GM21619 (cell line): ENCODE measurements at regions not wholly inside any gene's neighbourhood (a gene's known extent, or its start where the extent isn't known, plus 50 kb on each side); places are given as distances from the start of the nearest gene placed in this dataset.

Experiments used
- ATAC-seq: cut with Tn5 transposase; IDR thresholded peaks from one replicate; pipeline ENCODE4 v1.9.1; 2021; ENCODE audit not compliant: unreplicated experiment

- no peak for ATAC-seq
Observed at GRCh38 chr2:7983451-7983850, 698.4 kb upstream of the ID2 start.

GRCh38 chr2:7983912-7984311, 697.9 kb upstream of the ID2 start:
- ATAC-seq = no peak

- peak; percentile 71 for ATAC-seq
Observed at GRCh38 chr2:7984693-7985353, 697.0 kb upstream of the ID2 start.

GRCh38 chr2:7986431-7986830, 695.4 kb upstream of the ID2 start:
- no peak for ATAC-seq

GRCh38 chr2:7987992-7988391, 693.9 kb upstream of the ID2 start:
- ATAC-seq = no peak

- no peak for ATAC-seq
Observed at GRCh38 chr2:7988440-7988839, 693.4 kb upstream of the ID2 start.

GRCh38 chr2:7989823-7990222, 692.0 kb upstream of the ID2 start:
- ATAC-seq = no peak

GRCh38 chr2:7992612-7993602, 688.9 kb upstream of the ID2 start:
- no peak for ATAC-seq

- ATAC-seq = no peak
Observed at GRCh38 chr2:7994397-7994951, 687.4 kb upstream of the ID2 start.

GRCh38 chr2:7997279-7997678, 684.6 kb upstream of the ID2 start:
- no peak for ATAC-seq

GRCh38 chr2:7999683-8000476, 682.0 kb upstream of the ID2 start:
- ATAC-seq = no peak

GRCh38 chr2:8000870-8001269, 681.0 kb upstream of the ID2 start:
- no peak for ATAC-seq

GRCh38 chr2:8002765-8003393, 679.0 kb upstream of the ID2 start:
- no peak for ATAC-seq

- ATAC-seq = no peak
Observed at GRCh38 chr2:8003462-8004075, 678.3 kb upstream of the ID2 start.

GRCh38 chr2:8004250-8004681, 677.6 kb upstream of the ID2 start:
- ATAC-seq = no peak

GRCh38 chr2:8006181-8006580, 675.7 kb upstream of the ID2 start:
- ATAC-seq = no peak

GRCh38 chr2:8006626-8007025, 675.2 kb upstream of the ID2 start:
- ATAC-seq = no peak

- no peak for ATAC-seq
Observed at GRCh38 chr2:8009010-8009597, 672.8 kb upstream of the ID2 start.

- no peak for ATAC-seq
Observed at GRCh38 chr2:8015848-8016600, 665.8 kb upstream of the ID2 start.
